GM21717 (cell line): ENCODE measurements at regions not wholly inside any gene's neighbourhood (a gene's known extent, or its start where the extent isn't known, plus 50 kb on each side); places are given as distances from the start of the nearest gene placed in this dataset.
"Not testable (repeated sequence)": the region's sequence is repeated elsewhere in the genome, so short reads cannot be mapped to it uniquely, and the experiment has no call there.

ENCODE experiments used
- ATAC-seq: cut with Tn5 transposase; IDR thresholded peaks from one replicate; pipeline ENCODE4 v1.9.1; 2021; ENCODE audit warnings: mild to moderate bottlenecking, moderate library complexity; ENCODE audit not compliant: unreplicated experiment

- not testable (repeated sequence) for ATAC-seq
These were observed 962.1 kb upstream of the DEFB115 start for GRCh38 chr20:30295396-30295795.

GRCh38 chr20:30295967-30296366 is 961.5 kb upstream of the DEFB115 start:
- ATAC-seq: not testable (repeated sequence)

DNA sequence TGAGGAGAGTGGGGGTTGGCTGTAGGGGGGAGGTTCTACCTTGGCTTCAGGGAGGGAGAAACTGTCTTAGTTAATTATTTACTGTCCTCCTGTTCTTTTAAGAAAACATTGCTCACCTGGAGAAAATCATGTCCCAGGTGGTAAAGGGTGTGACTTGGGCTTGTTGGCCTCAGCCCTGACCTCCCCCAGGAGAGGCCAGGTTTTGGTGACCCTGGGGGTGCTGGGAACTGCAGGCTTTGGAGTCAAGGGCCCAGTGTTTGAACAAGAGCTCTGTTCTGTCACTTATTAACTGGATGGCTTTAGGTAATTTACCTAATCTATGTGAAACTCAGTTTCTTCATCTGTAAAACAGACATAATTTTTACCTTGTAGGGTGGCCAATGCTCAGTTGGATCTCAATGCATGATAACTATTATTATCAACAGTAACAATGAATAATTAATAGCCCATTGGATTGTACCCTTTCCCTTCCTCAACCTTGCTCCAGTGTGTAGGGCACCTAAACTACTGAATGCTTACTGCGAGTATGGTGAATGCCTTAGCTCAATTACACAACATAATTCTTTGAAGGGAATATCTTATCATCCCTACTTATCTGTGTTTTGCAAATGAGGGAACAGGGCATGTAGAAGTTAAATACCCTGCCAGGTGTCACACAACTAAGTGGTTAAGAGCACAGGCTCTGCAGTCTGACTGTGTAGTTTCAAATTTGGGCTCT is 959.4 kb upstream of the DEFB115 start:
- ATAC-seq: not testable (repeated sequence)

GRCh38 chr20:30300220-30300642 is 957.2 kb upstream of the DEFB115 start:
- not testable (repeated sequence) for ATAC-seq

DNA sequence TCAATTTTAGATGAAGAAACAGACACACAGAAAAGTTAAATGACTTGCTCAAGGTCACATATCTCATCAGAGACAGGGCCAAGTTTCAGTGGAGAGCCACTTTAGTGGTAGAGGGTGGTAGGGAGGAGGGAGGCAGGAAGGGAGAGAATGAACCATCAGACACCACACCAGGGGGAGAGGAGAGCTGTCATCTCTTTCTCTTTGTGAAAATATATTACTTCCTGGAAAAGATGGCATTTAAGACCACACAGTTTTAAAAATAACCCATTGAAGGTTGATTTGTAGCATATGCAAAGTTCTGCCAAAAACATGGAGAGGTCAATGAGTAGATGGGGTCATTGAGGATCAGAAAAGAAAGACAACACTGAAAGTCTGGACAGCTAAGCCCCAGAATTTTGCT is 954.7 kb upstream of the DEFB115 start:
- ATAC-seq: not testable (repeated sequence)

- ATAC-seq: not testable (repeated sequence)
These were observed 947.5 kb upstream of the DEFB115 start for GRCh38 chr20:30309938-30310337.

DNA sequence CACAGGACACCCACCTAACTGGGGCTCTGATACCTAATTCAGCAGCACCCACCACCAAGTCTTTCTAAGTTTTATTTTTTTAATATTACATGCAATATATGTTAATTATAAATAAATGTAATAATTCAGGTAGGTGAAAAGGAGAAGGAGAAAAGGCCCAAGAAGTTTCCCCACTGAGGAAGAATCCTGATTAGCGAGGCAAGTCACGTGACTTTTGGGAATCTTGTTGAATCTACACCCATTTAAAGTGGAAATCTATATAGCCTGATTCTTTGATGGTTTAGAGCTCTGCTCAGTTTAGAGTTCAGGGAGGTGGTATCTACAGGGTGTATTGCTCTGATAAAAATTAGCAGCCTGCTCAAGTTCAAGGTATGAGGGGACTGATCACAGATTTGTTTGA is 947.1 kb upstream of the DEFB115 start:
- not testable (repeated sequence) for ATAC-seq

- ATAC-seq: not testable (repeated sequence)
These were observed 945.2 kb upstream of the DEFB115 start for GRCh38 chr20:30312220-30312619.

DNA sequence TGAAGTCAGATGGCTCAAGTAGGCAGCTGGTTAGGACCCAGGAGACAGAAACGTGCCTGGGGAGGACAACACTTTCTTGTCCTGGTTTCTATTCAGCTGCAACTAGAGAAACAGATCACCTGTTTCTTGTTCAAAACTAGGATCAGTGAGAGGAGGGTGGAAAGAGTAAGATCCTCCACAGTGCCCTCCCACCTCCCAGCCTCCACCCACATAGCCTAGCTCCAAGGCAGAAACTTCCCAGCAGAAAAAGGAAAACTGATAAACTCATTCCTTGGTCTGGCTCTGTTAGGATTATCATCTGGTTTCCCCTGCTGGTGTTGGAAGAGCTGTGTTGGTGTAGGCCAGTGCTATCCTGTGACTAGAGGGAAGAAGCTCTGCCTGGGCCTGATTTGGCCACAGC is 943.8 kb upstream of the DEFB115 start:
- not testable (repeated sequence) for ATAC-seq

DNA sequence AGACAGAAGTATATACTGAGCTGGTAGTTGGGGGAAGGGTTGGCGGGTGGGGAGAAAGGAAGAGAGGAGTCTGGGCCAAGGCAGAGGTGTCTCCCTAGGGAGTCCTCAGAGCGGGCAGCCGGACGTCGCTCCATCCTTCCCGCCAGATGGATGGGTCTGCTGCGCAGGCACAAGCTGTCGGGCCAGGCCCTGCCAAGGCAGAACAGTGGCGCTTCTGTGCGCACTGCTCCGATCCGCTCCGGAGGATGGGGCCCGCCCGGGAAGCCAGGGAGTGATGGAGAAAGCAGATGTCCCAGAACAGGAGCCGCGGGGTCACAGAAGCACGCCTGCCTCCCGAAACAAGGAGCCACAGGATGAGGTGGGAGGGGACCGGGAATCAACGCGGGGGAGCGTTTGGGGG is 941.4 kb upstream of the DEFB115 start:
- not testable (repeated sequence) for ATAC-seq

DNA sequence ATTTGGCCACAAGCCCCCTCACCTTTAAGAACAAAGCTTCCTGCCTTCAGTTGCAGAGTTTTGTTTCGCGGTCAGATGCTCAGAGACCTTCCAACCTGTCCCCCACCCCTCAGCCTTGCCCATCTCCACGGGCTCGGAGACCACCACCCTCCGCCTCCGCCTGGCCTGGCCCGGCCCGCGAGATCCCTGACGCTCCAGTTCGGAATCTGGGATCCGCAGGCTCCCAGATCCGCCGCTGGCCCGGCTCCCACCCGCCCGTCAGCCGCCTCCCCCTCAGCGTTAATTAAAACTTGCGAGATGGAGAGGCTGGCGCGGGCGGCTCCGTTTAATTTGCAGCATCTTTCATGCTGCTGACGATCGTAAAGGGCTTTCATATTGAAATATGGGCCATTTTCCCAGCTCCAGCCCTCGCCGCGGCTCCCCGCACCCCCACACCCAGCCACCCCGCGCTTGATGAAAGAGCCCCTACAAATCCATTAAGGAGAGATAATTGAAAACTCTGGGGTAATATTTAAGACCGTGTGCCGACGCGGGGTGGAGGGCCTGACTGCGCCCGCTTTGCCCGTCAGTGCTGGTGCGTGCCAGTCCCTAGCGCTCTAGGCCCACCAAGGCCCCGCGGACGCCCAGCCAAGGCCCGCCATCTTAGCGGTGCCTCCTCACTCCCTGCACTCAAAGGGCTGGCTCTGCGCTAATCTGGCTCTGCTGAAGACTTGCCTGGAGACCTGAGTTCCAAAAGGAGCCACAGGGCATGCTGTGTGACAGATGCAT is 940.7 kb upstream of the DEFB115 start:
- not testable (repeated sequence) for ATAC-seq

DNA sequence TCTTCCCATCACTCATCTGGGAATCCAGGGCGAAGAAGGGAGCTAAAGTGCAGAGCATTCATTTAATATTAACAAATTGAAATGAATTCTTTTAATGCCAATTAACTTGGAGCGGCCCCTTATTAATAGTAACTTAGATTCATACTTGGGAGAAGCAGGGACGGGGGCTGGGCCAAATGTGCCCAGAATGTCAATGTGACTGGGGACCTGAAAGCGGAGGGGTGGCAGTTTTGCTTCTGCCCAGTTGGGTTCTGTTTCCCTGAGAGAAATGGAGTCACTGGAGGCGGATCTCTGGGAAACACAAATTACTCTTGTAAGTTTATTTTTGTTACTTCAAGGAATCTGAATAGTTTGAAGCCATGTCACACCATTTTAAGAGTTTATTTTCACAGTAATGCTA is 923.7 kb upstream of the DEFB115 start:
- not testable (repeated sequence) for ATAC-seq

DNA sequence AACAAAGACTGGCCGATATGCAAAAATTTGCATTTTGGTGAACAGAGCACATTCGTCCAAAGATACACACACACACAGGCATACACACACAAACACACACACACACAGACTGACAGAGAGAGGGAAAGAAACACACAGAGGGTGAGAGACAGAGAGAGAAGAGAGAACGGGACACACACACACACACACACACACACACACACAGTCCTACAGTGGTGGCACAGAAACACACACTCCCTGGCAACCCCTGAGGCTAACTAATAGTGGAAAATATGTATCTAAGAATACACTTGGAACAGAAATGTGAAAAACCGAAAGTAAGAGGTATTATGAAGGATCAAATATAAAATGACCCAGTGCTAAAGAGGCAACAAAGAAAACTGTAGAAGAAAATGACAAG is 919.9 kb upstream of the DEFB115 start:
- ATAC-seq: not testable (repeated sequence)

GRCh38 chr20:30348932-30349331 is 908.5 kb upstream of the DEFB115 start:
- not testable (repeated sequence) for ATAC-seq

GRCh38 chr20:30356854-30357467 is 900.5 kb upstream of the DEFB115 start:
- not testable (repeated sequence) for ATAC-seq

GRCh38 chr20:30361756-30362155 is 895.7 kb upstream of the DEFB115 start:
- ATAC-seq: not testable (repeated sequence)

- ATAC-seq: not testable (repeated sequence)
These were observed 881.1 kb upstream of the DEFB115 start for GRCh38 chr20:30376430-30376766.

DNA sequence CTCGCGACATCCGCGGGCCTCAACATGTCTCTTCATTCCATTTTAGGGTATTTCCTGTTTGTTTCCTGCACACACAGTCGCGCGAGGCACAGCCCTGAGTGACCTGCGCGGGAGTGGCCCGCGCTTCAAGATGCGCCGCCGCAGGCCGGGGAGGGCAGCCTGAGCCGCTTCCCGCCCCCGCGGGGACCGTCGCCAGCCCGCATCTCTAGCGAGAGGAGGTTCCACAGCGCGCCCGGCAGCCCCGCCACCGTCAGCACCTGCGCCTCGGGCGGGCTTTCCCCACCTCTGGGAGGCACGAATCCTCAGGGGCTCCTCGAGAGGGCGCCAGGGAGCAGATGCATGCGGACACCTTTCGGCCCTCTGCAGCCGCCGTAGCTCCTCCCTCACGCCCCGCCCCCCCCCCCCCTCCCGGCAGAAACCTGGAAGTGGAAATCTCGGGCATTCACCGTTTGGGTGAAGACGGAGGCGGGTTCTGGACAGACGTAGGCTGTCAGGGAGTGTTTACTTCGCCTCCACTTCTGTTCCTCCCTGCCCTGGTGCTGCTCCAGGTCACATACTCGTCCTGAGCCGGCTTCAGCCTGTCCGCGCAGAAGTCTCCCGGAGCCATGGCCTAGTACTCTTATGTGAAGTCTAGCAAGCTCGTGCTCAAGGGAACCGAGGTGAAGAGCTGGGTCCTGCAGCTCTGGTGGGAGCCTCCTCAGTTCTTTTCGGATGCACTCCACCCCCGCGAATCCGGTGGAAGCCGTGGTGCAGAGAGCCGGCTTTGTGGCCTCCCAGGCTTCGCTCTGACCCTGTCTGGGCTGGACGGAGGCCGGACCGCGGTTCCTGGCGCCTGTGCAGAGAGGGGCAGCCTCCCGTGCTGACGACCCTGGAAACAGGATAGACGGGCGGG is 880.5 kb upstream of the DEFB115 start:
- peak; percentile 66 for ATAC-seq

- ATAC-seq: not testable (repeated sequence)
These were observed 879.1 kb upstream of the DEFB115 start for GRCh38 chr20:30378317-30378716.

DNA sequence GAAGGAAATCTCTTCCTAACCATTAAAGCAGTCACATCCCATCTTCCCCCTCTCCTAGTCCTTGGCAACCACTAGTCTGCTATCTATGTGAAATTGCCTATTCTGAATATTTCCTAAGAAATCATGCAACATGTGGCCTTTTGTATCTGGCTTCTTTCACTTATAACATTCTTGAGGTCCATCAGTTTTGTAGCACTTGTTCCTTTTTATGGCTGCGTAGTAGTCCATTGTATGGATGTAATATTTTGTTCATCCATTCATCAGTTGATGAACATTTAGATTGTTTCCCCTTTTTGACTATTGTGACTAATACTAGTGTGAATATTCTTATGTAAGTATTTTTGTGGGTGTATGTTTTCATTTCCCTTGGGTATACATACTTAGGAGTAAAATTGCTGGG is 878.7 kb upstream of the DEFB115 start:
- not testable (repeated sequence) for ATAC-seq

- ATAC-seq: not testable (repeated sequence)
These were observed 872.6 kb upstream of the DEFB115 start for GRCh38 chr20:30384841-30385240.
